PFSK-1 (cell line): ENCODE measurements at regions not wholly inside any gene's neighbourhood (a gene's known extent, or its start where the extent isn't known, plus 50 kb on each side); places are given as distances from the start of the nearest gene placed in this dataset.

Source experiments
- FOXP2 ChIP-seq: optimal IDR thresholded peaks from 2 replicates; pipeline ENCODE3; 2011; ENCODE audit warnings: borderline replicate concordance, control low read depth, inconsistent platforms; ENCODE audit not compliant: insufficient read depth; ENCODE audit errors: extremely low read length, extremely low read depth
- POLR2AphosphoS5 ChIP-seq: IDR thresholded peaks from 2 replicates; pipeline ENCODE4 v1.6.1; 2012; ENCODE audit warnings: low read depth, mild to moderate bottlenecking, control low read depth, low read length, moderate library complexity
- REST ChIP-seq, 2 experiments: IDR thresholded peaks; 2 replicates each; pipeline versions ENCODE4 v1.6.1 to v1.8.0; 2011 to 2012; ENCODE audit warnings: low read depth in 2 of 2, low read length in 2 of 2, control low read depth in 1 of 2, inconsistent platforms in 1 of 2, mild to moderate bottlenecking in 1 of 2, moderate library complexity in 1 of 2; ENCODE audit not compliant: insufficient read depth in 1 of 2
- SIN3A ChIP-seq: IDR thresholded peaks from 2 replicates; pipeline ENCODE4 v1.6.1; 2012; ENCODE audit warnings: mild to moderate bottlenecking, low read length, moderate library complexity, borderline replicate concordance; ENCODE audit not compliant: insufficient read depth
- TAF1 ChIP-seq: IDR thresholded peaks from 2 replicates; pipeline ENCODE4 v1.6.1; 2012; ENCODE audit warnings: low read length, control low read depth, borderline replicate concordance; ENCODE audit not compliant: insufficient read depth

GRCh38 chrX:96569034-96569433, 115.6 kb upstream of the DIAPH2 start:
- TF ChIP-seq SIN3A (no peak), POLR2AphosphoS5 (no peak), TAF1 (no peak), REST (IDR thresholded peaks at IDR 0.05; ENCODE audit: insufficient read depth in 1 of 2, low read depth in 2 of 2, low read length in 2 of 2) (no peak), FOXP2 (no peak)
